RWPE2 (cell line): ENCODE measurements at regions not wholly inside any gene's neighbourhood (a gene's known extent, or its start where the extent isn't known, plus 50 kb on each side); places are given as distances from the start of the nearest gene placed in this dataset.

Experiments used
- ATAC-seq: fragments of 200-7000 bp; cut with Tn5 transposase; 3 replicates; pipeline ENCODE4 v1.9.1; 2021; ENCODE audit warnings: low read depth
- DNase-seq: peaks from one replicate; pipeline ENCODE4 v3.0.0-alpha.2; 2020; ENCODE audit warnings: low spot score
- H3K27ac ChIP-seq: fragments of 450-650 bp; 2 replicates; pipeline ENCODE4 v1.5.1; 2017; ENCODE audit warnings: mild to moderate bottlenecking; ENCODE audit not compliant: poor library complexity, severe bottlenecking
- H3K27me3 ChIP-seq: fragments of 250-450 bp; sonication (Bioruptor Pico); 2 replicates; pipeline ENCODE4 v1.5.1; 2021; ENCODE audit warnings: mild to moderate bottlenecking, moderate library complexity; ENCODE audit not compliant: insufficient read depth, poor library complexity, severe bottlenecking
- H3K36me3 ChIP-seq: fragments of 250-450 bp; sonication (Bioruptor Pico); 2 replicates; pipeline ENCODE4 v1.5.1; 2020; ENCODE audit warnings: low read depth, mild to moderate bottlenecking, moderate library complexity
- H3K4me1 ChIP-seq: fragments of 250-450 bp; sonication (Bioruptor Pico); 2 replicates; pipeline ENCODE4 v1.5.1; 2021; ENCODE audit warnings: mild to moderate bottlenecking, moderate library complexity; ENCODE audit not compliant: insufficient read depth, poor library complexity, severe bottlenecking
- H3K4me3 ChIP-seq: fragments of 250-450 bp; sonication (Bioruptor Pico); 2 replicates; pipeline ENCODE4 v1.5.1; 2021; ENCODE audit warnings: mild to moderate bottlenecking, moderate library complexity; ENCODE audit not compliant: severe bottlenecking
- H3K9me3 ChIP-seq: fragments of 250-450 bp; sonication (Bioruptor Pico); 2 replicates; pipeline ENCODE4 v1.5.1; 2021; ENCODE audit warnings: mild to moderate bottlenecking, moderate library complexity; ENCODE audit not compliant: severe bottlenecking
- TF ChIP-seq, protein P1 (sequence below): fragments of 450-650 bp; IDR thresholded peaks from one replicate; pipeline ENCODE4 v1.5.1; 2017; ENCODE audit warnings: mild to moderate bottlenecking, moderate library complexity; ENCODE audit not compliant: poor library complexity, severe bottlenecking

DNA sequence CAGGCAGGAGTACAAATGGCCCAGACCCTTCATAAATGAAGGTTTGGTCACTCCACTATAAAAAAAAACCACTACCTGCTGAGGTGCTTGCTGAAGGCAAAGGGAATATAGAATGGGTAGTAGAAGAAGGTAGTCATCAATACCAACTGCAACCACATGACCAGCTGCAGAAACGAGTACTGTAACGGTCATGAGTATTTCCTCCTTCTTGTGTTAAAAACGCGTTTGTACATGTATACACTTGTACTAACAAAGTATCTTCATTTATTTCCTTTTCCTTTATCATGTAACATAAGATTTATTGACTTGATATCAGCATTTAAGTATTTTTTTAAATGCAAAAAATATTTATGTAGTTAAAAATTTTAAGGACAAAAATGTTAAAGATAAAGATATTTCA is 238.6 kb downstream of the TFAP2B start:
- Histone ChIP-seq H3K9me3 (no peaks in the 10 kb centered on the region), H3K4me3 (no peak overlapping the region), H3K27ac (no peak overlapping the region), H3K4me1 (no peaks in the 10 kb centered on the region), H3K27me3 (no peaks in the 10 kb centered on the region), H3K36me3 (no peaks in the 10 kb centered on the region)
- no peak for DNase-seq
- TF ChIP-seq, protein P1, sequence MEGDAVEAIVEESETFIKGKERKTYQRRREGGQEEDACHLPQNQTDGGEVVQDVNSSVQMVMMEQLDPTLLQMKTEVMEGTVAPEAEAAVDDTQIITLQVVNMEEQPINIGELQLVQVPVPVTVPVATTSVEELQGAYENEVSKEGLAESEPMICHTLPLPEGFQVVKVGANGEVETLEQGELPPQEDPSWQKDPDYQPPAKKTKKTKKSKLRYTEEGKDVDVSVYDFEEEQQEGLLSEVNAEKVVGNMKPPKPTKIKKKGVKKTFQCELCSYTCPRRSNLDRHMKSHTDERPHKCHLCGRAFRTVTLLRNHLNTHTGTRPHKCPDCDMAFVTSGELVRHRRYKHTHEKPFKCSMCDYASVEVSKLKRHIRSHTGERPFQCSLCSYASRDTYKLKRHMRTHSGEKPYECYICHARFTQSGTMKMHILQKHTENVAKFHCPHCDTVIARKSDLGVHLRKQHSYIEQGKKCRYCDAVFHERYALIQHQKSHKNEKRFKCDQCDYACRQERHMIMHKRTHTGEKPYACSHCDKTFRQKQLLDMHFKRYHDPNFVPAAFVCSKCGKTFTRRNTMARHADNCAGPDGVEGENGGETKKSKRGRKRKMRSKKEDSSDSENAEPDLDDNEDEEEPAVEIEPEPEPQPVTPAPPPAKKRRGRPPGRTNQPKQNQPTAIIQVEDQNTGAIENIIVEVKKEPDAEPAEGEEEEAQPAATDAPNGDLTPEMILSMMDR = no peak
- no peak for ATAC-seq

DNA sequence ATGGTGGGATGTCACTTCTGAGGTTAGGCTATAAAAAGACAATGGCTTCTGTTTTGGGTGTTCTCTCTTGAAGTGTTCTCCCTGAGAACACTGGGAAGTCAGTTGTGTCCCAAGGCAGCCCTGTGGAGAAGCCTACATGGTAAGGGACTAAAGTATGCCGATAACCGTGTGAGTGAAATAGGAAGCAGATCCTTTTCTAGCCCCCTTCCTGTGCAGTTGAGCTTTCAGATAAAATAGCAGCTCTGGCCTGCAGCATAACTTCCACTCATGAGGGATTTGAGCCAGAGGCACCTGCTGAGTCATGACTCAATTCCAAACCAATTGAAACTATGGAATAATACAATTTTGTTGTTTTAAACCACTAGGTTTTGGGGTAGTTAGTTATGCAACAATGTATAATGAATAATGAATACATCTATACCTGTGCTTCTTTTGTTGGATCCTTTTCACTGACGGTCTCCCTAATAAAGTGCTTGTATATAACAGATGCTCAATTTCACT is 241.6 kb downstream of the TFAP2B start:
- no peak for DNase-seq
- Histone ChIP-seq H3K4me1 (no peaks in the 10 kb centered on the region), H3K27ac (no peak overlapping the region), H3K9me3 (no peaks in the 10 kb centered on the region), H3K4me3 (no peak overlapping the region), H3K36me3 (no peaks in the 10 kb centered on the region), H3K27me3 (no peaks in the 10 kb centered on the region)
- TF ChIP-seq, protein P1 = no peak
- no peak for ATAC-seq

DNA sequence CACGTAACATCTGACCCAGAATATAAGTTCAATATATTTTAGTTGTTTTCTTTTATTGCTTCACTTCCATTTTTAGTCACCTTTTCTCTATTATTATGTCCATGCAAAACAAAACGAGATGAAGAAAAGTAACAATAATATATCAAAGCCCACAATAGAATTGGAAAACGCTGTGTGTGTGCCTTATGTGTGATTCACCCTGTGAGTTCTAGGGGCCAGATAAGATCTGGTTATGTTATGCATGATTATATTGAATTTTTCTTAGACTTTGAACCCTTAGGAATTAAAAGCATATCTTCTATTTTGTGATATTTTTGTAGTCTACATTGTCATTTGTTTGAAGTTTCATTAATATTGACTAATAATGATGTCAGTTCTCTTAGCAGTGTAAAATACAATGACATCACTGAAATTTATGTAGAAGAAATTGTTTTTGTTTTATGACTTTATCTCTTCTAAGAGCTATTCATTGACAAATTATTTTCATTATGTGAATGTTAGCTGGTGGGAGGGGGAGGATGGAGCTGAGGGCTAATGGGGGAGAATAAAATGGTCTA is 243.6 kb downstream of the TFAP2B start:
- Histone ChIP-seq H3K27ac (no peak overlapping the region), H3K4me3 (no peak overlapping the region), H3K4me1 (no peaks in the 10 kb centered on the region), H3K9me3 (no peaks in the 10 kb centered on the region), H3K36me3 (no peaks in the 10 kb centered on the region), H3K27me3 (no peaks in the 10 kb centered on the region)
- DNase-seq (no peak), ATAC-seq (no peak)
- TF ChIP-seq, protein P1 = no peak

DNA sequence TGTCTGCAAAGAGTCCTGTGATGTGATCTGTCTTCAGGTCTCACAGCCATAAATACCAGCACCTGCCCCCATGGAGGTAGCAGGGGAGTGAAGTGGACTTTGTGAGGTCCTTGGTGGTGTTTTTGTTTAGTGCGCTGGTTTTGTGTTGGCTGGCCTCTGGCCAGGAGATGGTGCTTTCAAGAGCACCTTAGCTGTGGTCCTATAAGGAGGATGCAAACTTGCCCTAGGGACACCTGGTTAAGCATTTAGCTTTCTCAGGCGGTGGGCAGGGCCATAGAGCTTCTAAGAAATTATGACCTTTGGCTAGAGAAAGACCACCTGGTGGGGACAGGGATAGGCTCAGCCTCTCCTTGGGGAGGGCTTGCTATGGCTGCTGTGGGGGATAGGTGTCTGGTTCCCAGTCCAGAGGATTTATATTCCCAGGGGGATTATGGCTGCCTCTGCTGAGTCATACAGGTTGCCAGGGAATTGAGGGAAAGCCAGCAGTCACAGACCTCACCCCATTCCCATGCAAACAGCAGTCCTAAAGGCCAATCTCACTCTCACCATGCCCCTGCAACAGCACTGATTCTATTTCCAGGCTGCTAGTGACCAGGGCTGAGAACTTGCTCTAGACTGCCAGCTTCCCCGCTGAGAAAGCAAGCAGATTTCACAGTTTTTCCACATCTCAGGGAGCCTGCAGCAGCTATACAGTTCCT is 259.3 kb downstream of the TFAP2B start:
- Histone ChIP-seq H3K27me3 (no peaks in the 10 kb centered on the region), H3K36me3 (no peaks in the 10 kb centered on the region), H3K4me1 (no peaks in the 10 kb centered on the region), H3K27ac (no peak overlapping the region), H3K9me3 (no peaks in the 10 kb centered on the region), H3K4me3 (no peak overlapping the region)
- ATAC-seq = no peak
- DNase-seq = no peak
- TF ChIP-seq, protein P1 = no peak

DNA sequence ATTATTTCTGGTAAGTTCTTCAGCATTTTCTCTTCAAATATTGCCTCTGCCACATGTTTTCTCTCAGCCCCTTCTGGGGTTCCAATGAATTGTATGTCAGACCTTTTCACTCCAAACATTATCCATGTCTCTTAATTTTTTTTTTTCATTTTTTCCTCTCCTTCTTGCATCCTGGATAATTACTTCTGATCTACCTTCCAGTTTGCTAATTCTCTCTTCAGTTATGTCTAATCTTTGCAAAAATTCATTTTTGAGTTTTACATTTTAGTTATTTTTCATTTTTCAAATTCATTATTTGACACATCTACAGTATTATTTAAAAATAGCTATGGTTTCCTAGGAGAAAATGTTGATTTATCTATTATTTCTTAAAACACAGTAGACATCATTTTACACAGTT is 271.7 kb downstream of the TFAP2B start:
- H3K9me3 ChIP-seq = no peaks in the 10 kb centered on the region
- TF ChIP-seq, protein P1 = no peak
- no peak overlapping the region for H3K4me3 ChIP-seq
- DNase-seq (no peak), ATAC-seq (no peak)
- no peaks in the 10 kb centered on the region for H3K4me1 ChIP-seq
- no peaks in the 10 kb centered on the region for H3K36me3 ChIP-seq
- no peaks in the 10 kb centered on the region for H3K27me3 ChIP-seq
- H3K27ac ChIP-seq = no peak overlapping the region
